ENCODE measurements at regions not wholly inside any gene's neighbourhood (a gene's known extent, or its start where the extent isn't known, plus 50 kb on each side); places are given as distances from the start of the nearest gene placed in this dataset.

GRCh38 chr13:67951431-67951830 lies 721.3 kb upstream of the PCDH9 start:
- TF ChIP-seq, protein P1, sequence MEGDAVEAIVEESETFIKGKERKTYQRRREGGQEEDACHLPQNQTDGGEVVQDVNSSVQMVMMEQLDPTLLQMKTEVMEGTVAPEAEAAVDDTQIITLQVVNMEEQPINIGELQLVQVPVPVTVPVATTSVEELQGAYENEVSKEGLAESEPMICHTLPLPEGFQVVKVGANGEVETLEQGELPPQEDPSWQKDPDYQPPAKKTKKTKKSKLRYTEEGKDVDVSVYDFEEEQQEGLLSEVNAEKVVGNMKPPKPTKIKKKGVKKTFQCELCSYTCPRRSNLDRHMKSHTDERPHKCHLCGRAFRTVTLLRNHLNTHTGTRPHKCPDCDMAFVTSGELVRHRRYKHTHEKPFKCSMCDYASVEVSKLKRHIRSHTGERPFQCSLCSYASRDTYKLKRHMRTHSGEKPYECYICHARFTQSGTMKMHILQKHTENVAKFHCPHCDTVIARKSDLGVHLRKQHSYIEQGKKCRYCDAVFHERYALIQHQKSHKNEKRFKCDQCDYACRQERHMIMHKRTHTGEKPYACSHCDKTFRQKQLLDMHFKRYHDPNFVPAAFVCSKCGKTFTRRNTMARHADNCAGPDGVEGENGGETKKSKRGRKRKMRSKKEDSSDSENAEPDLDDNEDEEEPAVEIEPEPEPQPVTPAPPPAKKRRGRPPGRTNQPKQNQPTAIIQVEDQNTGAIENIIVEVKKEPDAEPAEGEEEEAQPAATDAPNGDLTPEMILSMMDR (IDR thresholded peaks at IDR 0.05; ENCODE audit: insufficient read depth, low read length) = no peak
- TF ChIP-seq, protein P2, sequence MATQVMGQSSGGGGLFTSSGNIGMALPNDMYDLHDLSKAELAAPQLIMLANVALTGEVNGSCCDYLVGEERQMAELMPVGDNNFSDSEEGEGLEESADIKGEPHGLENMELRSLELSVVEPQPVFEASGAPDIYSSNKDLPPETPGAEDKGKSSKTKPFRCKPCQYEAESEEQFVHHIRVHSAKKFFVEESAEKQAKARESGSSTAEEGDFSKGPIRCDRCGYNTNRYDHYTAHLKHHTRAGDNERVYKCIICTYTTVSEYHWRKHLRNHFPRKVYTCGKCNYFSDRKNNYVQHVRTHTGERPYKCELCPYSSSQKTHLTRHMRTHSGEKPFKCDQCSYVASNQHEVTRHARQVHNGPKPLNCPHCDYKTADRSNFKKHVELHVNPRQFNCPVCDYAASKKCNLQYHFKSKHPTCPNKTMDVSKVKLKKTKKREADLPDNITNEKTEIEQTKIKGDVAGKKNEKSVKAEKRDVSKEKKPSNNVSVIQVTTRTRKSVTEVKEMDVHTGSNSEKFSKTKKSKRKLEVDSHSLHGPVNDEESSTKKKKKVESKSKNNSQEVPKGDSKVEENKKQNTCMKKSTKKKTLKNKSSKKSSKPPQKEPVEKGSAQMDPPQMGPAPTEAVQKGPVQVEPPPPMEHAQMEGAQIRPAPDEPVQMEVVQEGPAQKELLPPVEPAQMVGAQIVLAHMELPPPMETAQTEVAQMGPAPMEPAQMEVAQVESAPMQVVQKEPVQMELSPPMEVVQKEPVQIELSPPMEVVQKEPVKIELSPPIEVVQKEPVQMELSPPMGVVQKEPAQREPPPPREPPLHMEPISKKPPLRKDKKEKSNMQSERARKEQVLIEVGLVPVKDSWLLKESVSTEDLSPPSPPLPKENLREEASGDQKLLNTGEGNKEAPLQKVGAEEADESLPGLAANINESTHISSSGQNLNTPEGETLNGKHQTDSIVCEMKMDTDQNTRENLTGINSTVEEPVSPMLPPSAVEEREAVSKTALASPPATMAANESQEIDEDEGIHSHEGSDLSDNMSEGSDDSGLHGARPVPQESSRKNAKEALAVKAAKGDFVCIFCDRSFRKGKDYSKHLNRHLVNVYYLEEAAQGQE (IDR thresholded peaks at IDR 0.05; ENCODE audit: insufficient replicate concordance, low read depth) = no peak
- no peak for TF ChIP-seq POLR2AphosphoS5 (IDR thresholded peaks at IDR 0.05; ENCODE audit: low read depth)

All from HL-60 (cell line).